ENCODE measurements at regions not wholly inside any gene's neighbourhood (a gene's known extent, or its start where the extent isn't known, plus 50 kb on each side); places are given as distances from the start of the nearest gene placed in this dataset.

GRCh38 chr4:32000846-32001488 is 1280.8 kb downstream of the PCDH7 start:
- DNase-seq: no peak

DNA sequence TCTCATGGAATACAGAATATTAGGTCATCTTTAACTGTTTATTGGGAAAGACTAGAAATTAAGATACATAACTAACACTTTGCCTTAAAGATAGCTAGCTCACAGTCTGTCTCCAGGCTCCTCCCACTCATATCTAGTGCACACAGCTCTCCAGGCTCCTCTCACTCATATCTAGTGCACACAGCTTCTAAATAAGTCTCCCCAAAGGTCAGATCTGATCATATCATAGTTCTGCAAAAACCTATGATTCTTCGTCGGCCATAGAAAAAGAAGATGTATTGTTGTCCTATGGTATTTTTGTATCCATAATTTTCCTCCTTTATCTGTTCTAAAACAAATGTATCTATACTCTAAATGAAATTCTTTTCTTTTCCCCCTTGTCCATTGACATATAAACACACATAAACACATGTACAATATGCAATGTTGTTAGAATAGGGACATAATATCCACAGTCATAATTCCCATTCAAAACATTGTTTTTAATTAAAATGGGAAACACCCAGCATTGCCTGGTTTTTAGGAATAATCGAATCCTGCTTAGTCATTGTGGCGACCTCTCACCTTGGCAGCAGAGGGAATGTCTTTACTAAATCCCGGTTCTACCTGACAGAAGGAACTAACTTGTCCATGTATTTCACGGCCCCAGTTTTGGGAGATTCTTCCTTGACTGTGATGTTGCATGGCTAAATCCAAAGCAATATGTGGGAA is 1282.0 kb downstream of the PCDH7 start:
- no peak for DNase-seq

GRCh38 chr4:32003548-32003947 is 1283.4 kb downstream of the PCDH7 start:
- no peak for DNase-seq

DNA sequence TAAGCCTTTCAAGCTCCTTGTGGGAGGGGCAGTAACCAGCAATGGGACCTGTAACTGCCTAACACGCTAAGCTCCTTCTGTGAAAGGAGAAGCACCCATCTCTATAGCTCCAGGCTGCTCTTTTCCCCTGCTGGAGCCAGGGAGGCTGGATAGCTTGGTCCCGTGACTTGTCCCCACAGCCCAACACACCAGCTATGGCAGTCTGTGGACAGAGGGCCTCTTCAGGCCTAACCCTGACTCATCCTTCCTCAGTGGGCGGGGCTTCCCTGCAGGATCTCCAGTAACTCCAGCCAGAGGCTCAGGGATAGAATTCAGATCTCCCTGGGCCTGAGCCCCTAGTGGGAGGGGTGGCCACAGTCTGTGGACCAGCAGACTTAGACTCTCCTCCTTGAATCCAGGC is 1290.1 kb downstream of the PCDH7 start:
- no peak for DNase-seq

DNA sequence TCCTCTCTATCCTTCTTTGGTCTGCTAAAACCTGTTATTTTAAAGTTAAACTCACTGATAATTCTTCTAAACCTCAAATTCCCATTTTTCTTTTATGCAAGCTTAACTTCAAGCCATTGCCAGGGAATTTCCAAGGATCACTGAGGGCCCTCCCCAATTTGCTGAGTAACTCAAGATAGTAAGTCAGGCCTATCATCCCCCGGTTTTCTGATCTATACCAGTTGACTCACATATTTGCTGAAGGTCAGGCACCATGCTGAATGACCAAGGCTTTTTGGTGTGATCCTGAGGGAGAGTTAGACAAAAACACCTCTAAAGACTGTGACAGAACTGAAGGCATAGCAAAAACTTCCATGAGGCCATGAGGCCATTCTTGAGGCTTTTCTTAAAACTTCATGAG is 1301.9 kb downstream of the PCDH7 start:
- no peak for DNase-seq

DNA sequence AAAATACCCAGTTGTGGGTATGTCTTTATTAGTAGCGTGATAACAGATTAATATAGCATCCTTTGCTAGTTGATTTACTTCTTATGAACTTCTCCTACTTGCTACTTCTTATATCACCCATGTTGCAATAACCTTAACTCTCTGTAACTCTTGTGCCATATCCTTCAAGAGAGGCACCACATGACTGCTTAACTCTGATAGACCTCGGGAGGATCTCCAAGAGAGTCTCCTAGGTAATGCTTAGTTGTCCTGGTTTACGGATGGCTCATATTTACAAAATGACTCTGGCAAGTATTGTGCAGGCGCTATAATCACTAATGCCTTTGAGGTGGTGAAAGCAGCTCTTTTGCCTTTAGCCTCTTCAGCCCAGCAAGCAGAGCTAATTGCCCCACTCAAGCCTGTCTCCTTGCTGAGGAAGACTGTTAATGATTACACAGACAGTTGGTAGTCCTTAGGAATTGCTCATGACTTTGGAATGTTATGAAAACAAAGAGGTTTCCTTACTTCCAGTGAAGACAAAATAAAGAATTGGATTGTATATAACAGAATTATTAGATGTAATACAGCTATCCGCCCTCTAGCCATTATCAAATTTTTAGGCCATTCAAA is 1305.8 kb downstream of the PCDH7 start:
- no peak for DNase-seq

GRCh38 chr4:32030406-32030805 is 1310.2 kb downstream of the PCDH7 start:
- DNase-seq: no peak

DNA sequence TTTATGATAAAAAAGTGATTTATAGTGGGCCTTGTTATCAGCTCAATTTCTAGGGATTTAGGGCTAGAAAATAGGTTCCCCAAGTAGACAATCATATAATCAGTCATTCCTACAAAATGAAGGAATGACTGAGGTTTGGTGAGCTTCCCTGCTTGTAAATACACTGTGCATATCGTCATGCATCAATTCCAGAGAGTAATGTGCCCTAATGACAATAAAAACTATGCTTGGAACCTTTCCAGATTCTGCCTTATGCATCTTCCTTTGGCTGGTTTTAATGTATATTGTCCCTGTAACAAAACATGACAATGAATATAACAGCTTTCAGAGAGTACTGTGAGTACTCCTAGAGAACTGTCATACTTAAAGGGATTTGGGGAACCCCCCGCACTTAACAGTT is 1310.9 kb downstream of the PCDH7 start:
- DNase-seq: no peak

GRCh38 chr4:32032136-32032672 is 1312.0 kb downstream of the PCDH7 start:
- no peak for DNase-seq

DNA sequence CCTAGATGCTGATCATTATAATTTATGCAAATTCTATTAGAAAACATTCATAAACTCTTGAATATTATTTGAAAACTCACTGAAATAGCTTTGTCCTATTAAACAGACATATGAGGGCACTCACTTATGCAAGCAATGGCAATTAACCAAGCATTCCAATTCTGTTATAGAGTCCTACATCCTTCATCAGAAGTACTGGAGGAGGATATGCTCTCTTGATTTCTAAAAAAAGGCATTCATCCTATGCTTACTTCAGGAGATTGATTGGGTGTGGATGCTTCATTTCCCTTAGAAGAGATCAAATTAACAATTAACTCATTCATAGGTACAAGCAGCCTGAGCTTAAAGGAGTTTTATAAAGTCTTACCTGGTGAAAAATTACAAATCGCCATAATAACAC is 1317.2 kb downstream of the PCDH7 start:
- no peak for DNase-seq

DNA sequence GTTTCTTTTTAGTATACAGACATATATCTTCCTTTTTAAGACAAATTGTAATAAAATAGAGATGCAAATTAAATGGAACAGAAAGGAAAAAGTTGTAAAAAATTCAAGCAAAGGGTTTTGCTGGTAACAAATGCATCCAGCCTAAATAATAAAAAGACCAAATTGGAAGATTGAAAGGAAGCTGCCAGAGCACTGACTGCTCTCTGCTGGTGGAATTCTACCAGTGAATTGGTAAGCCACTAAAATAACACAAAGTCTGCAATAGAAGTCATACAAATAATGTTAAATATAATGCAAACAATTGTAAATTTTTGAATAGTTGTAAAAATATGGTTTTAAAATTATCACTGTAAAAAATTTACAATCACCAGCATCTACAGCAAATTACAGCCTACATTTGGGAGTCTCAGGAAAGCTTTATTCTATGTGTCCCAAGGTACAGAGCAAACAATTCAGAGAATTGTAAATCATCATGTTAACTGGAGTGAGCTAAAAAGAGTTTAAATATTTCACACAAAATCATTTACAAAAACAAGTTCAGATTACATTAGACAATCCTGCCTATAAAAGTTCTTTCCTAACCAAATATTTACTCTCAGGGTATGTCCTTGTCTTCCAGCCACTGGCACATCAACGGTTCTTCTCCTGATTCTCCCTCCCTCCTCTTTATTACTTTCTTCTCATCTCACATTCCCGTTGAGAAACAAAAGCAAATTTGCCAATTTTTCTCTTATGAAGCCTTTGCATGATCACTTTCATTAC is 1322.5 kb downstream of the PCDH7 start:
- DNase-seq: no peak

DNA sequence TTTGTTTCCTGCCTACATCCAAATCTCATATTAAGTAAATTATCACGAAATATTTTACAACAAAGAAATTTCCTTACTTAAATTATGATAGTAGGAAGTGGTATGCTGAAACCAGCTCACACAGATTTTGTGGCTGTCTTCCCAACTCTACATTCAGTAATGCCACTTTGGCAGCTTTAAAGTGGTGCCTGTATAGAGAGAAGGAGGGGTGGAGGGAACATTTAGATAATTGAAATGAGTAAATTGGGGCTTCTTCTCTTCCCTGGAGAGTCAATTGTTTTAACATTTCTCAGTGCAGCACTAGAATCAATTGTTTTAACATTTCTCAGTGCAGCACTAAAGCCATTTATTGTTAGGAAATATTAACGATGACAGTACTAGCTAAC is 1323.1 kb downstream of the PCDH7 start:
- DNase-seq: no peak

DNA sequence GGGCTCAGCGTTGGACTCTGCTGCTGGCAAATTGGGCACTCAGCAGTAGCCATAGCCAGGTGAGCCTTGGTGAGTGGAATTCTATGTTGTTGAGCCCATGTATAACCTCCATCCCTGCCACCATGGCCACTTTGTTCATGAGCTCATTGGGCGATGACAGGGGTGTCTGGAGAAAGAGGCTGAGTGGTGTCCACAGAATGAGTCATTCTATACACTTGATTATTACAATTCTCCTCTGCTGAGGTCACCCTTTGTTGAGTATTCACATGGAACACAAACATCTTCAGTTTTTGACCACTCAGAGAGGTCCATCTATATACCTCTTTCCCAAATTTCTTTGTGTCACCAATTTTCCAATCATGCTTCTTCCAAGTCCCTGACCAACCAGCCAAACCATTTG is 1341.7 kb downstream of the PCDH7 start:
- DNase-seq: no peak

- DNase-seq: no peak
These were observed 1353.4 kb downstream of the PCDH7 start for GRCh38 chr4:32073542-32073941.

DNA sequence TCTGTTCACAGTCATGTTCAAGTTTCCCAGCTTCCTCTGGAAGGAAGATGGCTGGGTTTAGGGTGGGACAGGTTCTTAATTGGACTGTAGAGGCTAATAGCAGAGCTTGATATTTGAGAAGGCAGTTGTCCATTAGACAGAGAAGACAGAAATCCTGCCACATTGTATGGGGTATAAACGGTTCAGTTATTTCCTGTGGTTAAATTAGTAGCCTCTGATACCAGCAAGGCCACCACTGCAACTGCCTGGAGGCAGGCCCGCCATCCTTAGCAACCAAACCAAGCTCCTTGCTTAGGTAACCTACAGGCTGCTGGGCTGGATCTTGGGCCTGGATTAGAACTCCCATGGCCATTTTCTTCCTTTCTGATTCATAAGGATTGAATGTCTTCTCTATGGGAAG is 1367.0 kb downstream of the PCDH7 start:
- no peak for DNase-seq

GRCh38 chr4:32094987-32095386 is 1374.8 kb downstream of the PCDH7 start:
- DNase-seq: no peak

DNA sequence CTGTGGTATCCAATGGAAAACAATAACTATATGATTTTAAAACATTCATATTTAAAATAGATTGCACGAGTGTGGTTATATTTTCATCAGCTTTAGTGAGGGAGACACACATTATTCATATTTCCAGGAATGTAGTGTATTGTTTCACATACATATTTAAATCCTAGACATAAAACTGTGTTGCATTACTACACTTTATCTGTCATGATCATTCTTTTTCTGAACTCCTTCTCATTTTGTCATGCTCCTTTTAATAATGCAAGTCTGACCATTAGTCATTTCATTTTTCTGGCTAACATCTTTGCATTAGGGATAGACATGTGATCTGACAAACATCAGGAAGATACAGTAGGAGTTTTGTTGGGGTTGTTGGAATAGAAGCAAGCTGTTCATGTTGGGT is 1382.7 kb downstream of the PCDH7 start:
- DNase-seq: no peak

DNA sequence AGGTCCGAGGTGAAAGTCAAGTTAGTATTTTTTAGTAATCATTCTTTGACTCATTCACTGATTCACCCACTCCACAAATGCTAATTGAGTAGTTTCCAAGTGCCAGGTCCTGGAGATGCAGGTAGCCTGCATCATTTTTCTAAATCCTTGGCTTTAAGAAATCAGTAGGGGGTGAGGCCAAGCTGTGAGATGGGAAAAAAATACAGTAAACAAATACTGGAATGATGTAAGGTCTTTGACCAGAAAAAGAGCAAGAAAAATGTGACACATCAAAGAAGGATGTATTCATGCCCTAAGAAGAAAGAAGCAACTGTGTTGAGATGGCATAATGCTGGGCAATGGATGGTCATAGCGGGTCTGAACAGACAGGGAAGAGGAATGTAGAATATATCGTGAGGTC is 1386.6 kb downstream of the PCDH7 start:
- DNase-seq: no peak

DNA sequence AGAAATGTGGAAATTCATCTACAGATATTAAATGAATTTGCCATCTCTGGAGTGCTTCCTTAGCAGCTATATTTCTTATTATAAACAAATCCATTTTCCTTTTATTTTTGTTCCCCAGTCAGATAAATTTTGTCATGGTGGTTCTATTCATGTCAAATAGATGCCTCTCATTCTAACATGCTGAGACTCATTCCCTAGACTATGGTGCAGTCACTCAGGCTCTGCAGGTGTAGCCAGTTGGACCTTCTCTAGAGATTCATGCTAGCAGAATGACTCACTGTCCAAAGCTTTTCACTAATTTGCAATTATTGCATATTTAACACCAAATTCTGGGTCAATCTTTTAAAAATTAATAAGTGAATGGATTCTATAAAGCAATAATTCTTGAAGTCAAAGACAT is 1392.7 kb downstream of the PCDH7 start:
- DNase-seq: no peak

- no peak for DNase-seq
These were observed 1397.5 kb downstream of the PCDH7 start for GRCh38 chr4:32117693-32118092.

DNA sequence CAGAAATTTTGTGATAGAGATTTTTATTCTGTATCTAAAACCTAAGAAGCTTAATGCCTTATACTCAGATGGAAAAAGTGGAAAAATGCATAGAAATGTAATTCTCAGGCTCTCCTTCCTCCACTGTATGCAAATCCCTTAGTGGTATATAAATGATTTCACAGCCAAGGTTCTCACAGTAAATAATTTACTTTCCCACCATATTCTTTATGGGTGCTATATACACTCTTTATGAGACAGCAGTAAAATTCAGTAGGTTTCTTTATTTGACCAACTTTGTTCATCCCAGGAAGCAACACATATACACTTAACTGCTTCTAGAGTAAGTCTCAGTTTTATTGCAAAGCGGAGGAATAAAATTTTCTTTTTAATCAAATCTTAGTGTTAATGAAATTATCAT is 1399.7 kb downstream of the PCDH7 start:
- DNase-seq: no peak

DNA sequence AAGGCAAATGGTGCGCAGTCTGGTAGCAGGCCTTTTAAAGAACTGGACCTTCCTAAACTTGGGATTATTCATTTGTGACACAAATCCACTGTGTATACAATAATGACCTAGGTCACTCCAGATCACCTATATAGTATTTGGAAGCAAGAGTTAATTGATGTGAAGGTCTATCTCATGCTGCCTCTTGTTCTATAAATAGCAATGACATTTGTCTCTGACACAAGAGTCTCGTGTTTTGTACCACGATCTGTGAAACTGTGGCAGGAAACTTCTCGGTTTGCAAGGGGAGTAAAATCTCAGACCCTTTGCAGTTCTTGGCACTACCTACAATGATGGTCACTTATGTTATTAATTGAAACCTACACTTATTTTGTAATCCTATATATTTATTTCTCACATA is 1408.4 kb downstream of the PCDH7 start:
- no peak for DNase-seq

DNA sequence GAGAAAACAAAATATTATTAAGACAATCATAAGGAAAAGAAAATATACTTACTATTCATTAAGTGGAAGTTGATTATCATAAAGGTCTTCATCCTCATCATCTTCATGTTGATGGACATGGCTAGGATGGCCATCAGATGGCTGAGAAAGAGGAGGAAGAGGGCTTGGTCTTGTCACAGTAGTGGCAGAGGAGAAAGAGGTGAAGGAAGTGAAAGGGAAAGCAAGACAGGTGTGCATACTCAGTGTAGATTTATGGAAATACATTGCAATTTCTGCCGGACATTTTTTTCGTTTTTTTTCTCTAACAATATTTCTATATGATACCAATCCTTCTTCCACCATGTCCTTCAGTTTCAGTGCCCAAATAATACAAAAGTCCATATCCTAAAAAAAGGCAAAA is 1409.8 kb downstream of the PCDH7 start:
- no peak for DNase-seq

DNA sequence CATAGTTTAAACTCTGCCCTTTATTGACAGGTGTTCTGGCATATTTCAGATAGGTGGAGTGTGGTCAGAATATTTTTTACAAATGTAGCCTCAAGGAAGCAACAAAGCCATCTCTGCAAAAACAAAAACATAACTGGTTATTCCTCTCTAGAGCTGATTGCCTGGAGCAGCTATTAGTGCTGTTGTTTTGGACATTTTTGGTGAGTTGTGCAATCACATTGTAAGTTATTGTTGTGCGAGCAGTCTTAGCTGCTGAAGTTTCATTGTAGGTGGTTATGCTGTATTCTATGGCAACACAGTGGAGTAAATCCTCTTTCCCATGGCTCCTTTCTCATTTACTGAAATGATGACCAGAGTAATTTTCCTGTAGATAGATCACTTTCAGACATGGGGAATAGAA is 1413.0 kb downstream of the PCDH7 start:
- no peak for DNase-seq
